ENCODE measurements at regions not wholly inside any gene's neighbourhood (a gene's known extent, or its start where the extent isn't known, plus 50 kb on each side); places are given as distances from the start of the nearest gene placed in this dataset.
"Not testable (repeated sequence)": the region's sequence is repeated elsewhere in the genome, so short reads cannot be mapped to it uniquely, and the experiment has no call there.

DNA sequence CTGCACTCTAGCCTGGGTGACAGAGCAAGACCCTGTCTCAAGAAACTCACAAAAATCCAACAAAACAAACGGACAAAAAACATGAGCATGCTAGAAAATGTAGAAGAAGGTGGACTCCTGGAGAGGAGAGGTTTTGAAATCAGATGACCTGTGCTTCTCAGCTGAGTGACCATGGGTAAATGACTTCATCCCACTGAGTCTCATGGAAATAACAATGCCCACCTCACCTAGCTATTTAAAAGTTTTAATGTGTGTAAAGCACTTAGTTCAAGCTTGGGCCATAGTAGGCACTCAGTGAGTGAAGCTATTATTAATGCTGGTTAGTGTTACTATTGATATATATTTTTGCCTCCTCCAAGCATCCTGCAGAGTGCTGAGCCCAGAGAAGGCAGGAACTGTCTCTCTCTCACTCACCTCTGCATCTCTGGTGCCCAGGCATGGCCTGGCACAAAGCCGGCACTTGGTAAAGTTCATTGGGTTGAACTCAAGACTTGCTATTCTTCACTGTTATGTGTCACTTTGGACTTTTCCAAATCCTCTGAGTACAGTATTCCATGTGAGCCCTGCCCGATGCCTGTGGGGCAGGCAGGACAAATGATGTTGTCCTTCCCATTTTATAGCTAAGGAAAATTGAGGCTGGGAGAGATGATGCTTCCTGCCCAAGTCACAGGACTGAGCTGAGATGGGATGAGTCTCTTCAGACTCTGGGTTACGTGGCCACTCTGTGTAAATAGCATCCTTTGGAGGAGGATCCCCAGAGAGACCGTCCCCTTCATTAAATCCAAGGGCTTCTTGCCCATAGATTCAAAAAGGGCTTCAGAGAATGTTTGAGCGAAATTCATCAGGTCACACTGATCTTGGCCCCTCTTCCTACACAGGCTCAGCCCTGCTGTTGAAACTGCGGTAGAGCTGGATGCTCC lies 81.4 kb upstream of the EMX2 start:
- Histone ChIP-seq H3K27me3 (ENCODE audit: control insufficient read depth in 2 of 2, insufficient read depth in 2 of 2, low read length in 2 of 2) (no peaks in the 10 kb centered on the region), H3K27ac (ENCODE audit: low read depth in 2 of 2, low read length in 2 of 2) (peak overlapping the region in 1 of 2 donors; percentile 28)

DNA sequence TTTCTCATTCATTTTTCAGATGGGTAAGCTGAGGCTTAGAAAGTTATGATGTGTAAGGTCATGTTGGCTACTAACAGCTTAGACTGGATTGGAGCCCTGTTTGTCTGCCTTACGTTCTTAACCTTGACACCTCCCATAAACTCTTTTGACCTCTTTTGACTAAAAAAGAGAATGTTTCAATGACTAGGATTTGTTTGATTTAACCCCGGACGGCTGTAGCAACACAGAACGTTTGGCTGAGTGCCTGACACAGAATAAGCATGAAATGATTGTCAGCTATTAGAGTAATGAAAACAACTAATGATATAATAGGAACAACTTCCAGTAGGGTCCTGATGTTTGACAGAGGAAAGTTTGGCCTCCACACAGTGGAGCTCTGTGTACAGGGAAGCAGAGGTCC lies 83.3 kb upstream of the PDZD8 start:
- Histone ChIP-seq H3K36me3 (ENCODE audit: control insufficient read depth in 2 of 2, insufficient read depth in 2 of 2, low read length in 2 of 2) (no peaks in the 10 kb centered on the region), H3K9me3 (ENCODE audit: control insufficient read depth in 2 of 2, low read length in 2 of 2) (peaks cover 0 to 4% of the 10 kb centered on the region in 2 donors), H3K27ac (ENCODE audit: low read depth in 2 of 2, low read length in 2 of 2) (no peak overlapping the region), H3K4me3 (ENCODE audit: low read length in 2 of 2) (no peak overlapping the region), H3K4me1 (ENCODE audit: control insufficient read depth in 2 of 2, insufficient read depth in 2 of 2, low read length in 2 of 2) (peaks cover 0 to 2% of the 10 kb centered on the region in 2 donors), H3K9ac (ENCODE audit: low read depth in 1 of 2, low read length in 2 of 2) (no peak overlapping the region), H3K27me3 (ENCODE audit: control insufficient read depth in 2 of 2, insufficient read depth in 2 of 2, low read length in 2 of 2) (no peaks in the 10 kb centered on the region)

More for the DNA sequence above, 81.4 kb upstream of the EMX2 start:
- Histone ChIP-seq H3K4me3 (ENCODE audit: low read length in 2 of 2) (no peak overlapping the region), H3K9ac (ENCODE audit: low read depth in 1 of 2, low read length in 2 of 2) (no peak overlapping the region), H3K4me1 (ENCODE audit: control insufficient read depth in 2 of 2, insufficient read depth in 2 of 2, low read length in 2 of 2) (peaks cover 0 to 2% of the 10 kb centered on the region in 2 donors), H3K36me3 (ENCODE audit: control insufficient read depth in 2 of 2, insufficient read depth in 2 of 2, low read length in 2 of 2) (no peaks in the 10 kb centered on the region), H3K9me3 (ENCODE audit: control insufficient read depth in 2 of 2, low read length in 2 of 2) (peaks cover 0 to 4% of the 10 kb centered on the region in 2 donors)

DNA sequence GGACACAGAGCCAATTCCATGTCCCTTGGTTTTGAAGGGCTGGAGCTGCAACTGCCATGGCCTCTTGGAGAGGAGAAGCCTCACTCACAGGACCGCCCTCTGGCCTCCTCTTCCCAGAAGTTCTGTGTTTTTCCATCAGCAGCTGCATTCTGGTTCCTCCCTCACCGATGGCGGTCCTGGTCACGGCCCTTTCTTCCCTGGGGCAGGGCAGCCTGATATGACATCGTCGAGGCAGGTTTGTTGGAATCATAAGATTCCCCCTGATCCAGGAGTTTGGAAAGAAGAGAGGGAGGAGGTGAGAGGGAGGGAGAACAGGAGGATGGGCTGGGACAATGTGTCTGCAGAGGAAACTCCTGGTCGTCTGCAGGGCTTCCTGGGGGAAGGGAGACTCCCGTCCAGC lies 82.7 kb upstream of the PDZD8 start:
- peaks cover 0 to 2% of the 10 kb centered on the region in 2 donors for H3K4me1 ChIP-seq (ENCODE audit: control insufficient read depth in 2 of 2, insufficient read depth in 2 of 2, low read length in 2 of 2)
- H3K9ac ChIP-seq (ENCODE audit: low read depth in 1 of 2, low read length in 2 of 2), result no peak overlapping the region
- no peak overlapping the region for H3K27ac ChIP-seq (ENCODE audit: low read depth in 2 of 2, low read length in 2 of 2)
- H3K4me3 ChIP-seq (ENCODE audit: low read length in 2 of 2), result no peak overlapping the region
- no peaks in the 10 kb centered on the region for H3K9me3 ChIP-seq (ENCODE audit: control insufficient read depth in 2 of 2, low read length in 2 of 2)
- no peaks in the 10 kb centered on the region for H3K36me3 ChIP-seq (ENCODE audit: control insufficient read depth in 2 of 2, insufficient read depth in 2 of 2, low read length in 2 of 2)
- no peaks in the 10 kb centered on the region for H3K27me3 ChIP-seq (ENCODE audit: control insufficient read depth in 2 of 2, insufficient read depth in 2 of 2, low read length in 2 of 2)

DNA sequence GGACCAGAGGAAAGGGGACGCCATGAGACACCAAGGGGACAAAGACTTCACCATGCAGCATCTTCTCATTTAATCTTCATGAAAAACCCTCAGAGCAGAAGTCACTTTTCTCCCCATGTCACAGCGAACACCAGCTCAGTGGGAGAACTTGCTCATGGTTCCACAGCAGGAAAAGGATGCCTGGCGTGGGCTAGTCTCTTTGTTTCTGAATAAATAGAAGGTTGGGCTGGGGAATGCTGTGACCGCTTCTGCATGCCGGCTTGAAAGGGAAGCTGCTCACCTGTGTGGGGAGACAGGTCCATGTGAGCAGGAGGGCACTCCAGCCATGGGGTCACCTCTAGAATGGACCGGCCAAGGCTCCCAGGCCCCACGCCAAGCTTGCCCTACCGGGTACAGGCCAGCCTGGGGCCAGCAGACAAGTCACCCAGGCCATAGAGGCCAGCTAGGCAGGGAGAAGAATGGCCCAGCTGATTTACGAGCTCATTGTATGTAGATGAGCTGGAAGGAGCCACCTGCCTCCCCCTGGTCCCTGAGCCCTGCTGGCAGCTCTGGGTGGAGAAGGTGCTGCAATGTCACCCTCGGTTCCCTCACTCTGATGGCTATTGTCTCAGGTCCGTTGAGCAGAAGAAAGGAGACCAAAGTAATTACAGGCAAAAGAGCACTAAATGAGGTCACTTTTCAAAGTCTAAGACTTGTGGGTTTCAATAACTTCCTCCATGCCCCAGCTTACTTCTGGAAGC lies 82.0 kb upstream of the PDZD8 start:
- Histone ChIP-seq H3K27ac (ENCODE audit: low read depth in 2 of 2, low read length in 2 of 2) (no peak overlapping the region), H3K9me3 (ENCODE audit: control insufficient read depth in 2 of 2, low read length in 2 of 2) (no peaks in the 10 kb centered on the region)

DNA sequence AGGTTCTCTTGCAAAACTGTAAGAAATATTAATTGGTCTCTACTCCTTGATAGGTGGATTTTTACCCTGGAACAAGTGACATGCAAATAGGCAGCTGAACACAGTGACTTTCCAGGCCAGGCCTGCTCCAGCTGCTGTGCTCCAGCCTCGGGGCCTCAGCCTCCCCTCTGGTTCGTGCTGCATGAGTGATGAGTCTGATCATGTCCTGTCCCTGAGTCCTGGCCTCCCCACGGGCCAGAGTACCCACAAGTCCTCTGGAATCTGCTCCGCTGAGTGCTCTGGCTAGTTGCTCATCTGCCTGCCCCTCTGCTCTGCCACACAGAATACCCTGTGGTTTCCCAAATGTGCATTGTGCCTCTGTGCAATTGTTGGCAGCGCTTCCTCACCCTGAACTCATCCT lies 80.1 kb upstream of the PDZD8 start:
- H3K27me3 ChIP-seq (ENCODE audit: control insufficient read depth in 2 of 2, insufficient read depth in 2 of 2, low read length in 2 of 2), result no peaks in the 10 kb centered on the region
- H3K4me3 ChIP-seq (ENCODE audit: low read length in 2 of 2), result no peak overlapping the region
- H3K4me1 ChIP-seq (ENCODE audit: control insufficient read depth in 2 of 2, insufficient read depth in 2 of 2, low read length in 2 of 2), result no peaks in the 10 kb centered on the region
- H3K27ac ChIP-seq (ENCODE audit: low read depth in 2 of 2, low read length in 2 of 2), result no peak overlapping the region
- no peaks in the 10 kb centered on the region for H3K36me3 ChIP-seq (ENCODE audit: control insufficient read depth in 2 of 2, insufficient read depth in 2 of 2, low read length in 2 of 2)
- H3K9ac ChIP-seq (ENCODE audit: low read depth in 1 of 2, low read length in 2 of 2), result no peak overlapping the region
- no peaks in the 10 kb centered on the region for H3K9me3 ChIP-seq (ENCODE audit: control insufficient read depth in 2 of 2, low read length in 2 of 2)

More for the DNA sequence above, 82.0 kb upstream of the PDZD8 start:
- Histone ChIP-seq H3K4me1 (ENCODE audit: control insufficient read depth in 2 of 2, insufficient read depth in 2 of 2, low read length in 2 of 2) (peaks cover 0 to 2% of the 10 kb centered on the region in 2 donors), H3K4me3 (ENCODE audit: low read length in 2 of 2) (no peak overlapping the region), H3K36me3 (ENCODE audit: control insufficient read depth in 2 of 2, insufficient read depth in 2 of 2, low read length in 2 of 2) (no peaks in the 10 kb centered on the region), H3K27me3 (ENCODE audit: control insufficient read depth in 2 of 2, insufficient read depth in 2 of 2, low read length in 2 of 2) (no peaks in the 10 kb centered on the region), H3K9ac (ENCODE audit: low read depth in 1 of 2, low read length in 2 of 2) (no peak overlapping the region)

DNA sequence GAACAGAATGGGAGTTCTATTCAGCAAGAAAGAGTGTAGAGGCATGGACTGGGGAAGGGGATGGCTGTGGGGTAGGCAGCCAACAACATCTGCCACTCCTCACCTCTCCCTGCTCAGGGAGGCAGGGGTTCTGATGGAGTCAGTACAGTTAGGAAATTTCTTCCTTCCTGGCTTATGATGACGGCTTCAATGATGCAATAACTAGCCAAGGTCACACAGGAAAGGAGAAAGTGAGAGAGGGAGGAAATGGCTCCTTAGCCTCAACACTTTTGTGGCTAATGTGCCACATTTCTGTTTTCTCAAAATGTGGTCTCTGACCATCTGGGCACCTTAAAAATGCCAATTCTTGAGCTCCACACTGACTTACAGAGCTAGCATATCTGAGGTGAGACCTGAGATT lies 79.3 kb upstream of the PDZD8 start:
- H3K27me3 ChIP-seq (ENCODE audit: control insufficient read depth in 2 of 2, insufficient read depth in 2 of 2, low read length in 2 of 2), result no peaks in the 10 kb centered on the region
- H3K4me3 ChIP-seq (ENCODE audit: low read length in 2 of 2), result no peak overlapping the region
- no peak overlapping the region for H3K9ac ChIP-seq (ENCODE audit: low read depth in 1 of 2, low read length in 2 of 2)
- no peaks in the 10 kb centered on the region for H3K36me3 ChIP-seq (ENCODE audit: control insufficient read depth in 2 of 2, insufficient read depth in 2 of 2, low read length in 2 of 2)
- H3K27ac ChIP-seq (ENCODE audit: low read depth in 2 of 2, low read length in 2 of 2), result no peak overlapping the region
- no peaks in the 10 kb centered on the region for H3K9me3 ChIP-seq (ENCODE audit: control insufficient read depth in 2 of 2, low read length in 2 of 2)
- no peaks in the 10 kb centered on the region for H3K4me1 ChIP-seq (ENCODE audit: control insufficient read depth in 2 of 2, insufficient read depth in 2 of 2, low read length in 2 of 2)

DNA sequence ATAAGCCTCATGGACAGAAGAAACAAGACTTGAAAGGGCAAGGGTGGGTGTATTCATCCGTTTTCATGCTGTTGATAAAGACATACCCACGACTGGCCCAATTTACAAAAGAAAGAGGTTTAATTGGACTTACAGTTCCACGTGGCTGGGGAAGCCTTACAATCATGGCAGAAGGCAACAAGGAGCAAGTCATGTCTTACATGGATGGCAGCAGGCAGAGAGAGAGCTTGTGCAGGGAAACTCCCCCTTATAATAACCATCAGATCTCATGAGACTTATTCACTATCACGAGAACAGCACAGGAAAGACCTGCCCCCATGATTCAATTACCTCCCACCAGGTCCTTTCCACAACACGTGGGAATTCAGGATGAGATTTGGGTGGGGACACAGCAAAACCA lies 78.2 kb upstream of the PDZD8 start:
- not testable (repeated sequence) for H3K27me3 ChIP-seq (ENCODE audit: control insufficient read depth in 2 of 2, insufficient read depth in 2 of 2, low read length in 2 of 2); H3K9me3 ChIP-seq (ENCODE audit: control insufficient read depth in 2 of 2, low read length in 2 of 2); H3K4me1 ChIP-seq (ENCODE audit: control insufficient read depth in 2 of 2, insufficient read depth in 2 of 2, low read length in 2 of 2); H3K9ac ChIP-seq (ENCODE audit: low read depth in 1 of 2, low read length in 2 of 2); H3K27ac ChIP-seq (ENCODE audit: low read depth in 2 of 2, low read length in 2 of 2); H3K4me3 ChIP-seq (ENCODE audit: low read length in 2 of 2); H3K36me3 ChIP-seq (ENCODE audit: control insufficient read depth in 2 of 2, insufficient read depth in 2 of 2, low read length in 2 of 2)

DNA sequence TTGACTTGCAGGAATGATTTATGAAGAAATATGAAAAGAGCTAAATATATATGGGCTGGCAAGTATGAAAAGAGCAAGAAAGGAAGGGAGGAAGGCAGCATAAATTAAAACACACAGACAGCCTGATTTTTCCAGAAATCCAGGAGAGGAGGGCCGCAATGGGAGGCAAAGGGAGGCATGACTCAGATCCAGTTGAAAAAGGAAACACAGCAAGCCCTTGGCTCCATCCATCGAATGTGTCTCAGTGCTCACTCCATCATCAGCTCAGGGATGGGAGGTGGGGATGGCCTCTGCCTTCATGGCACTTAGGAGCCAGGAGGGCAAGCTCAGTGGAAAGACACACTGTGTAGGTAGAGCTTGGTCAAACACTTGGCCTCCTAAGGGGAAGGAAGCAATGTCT lies 75.7 kb upstream of the PDZD8 start:
- no peak overlapping the region for H3K27ac ChIP-seq (ENCODE audit: low read depth in 2 of 2, low read length in 2 of 2)
- H3K4me3 ChIP-seq (ENCODE audit: low read length in 2 of 2), result no peak overlapping the region

DNA sequence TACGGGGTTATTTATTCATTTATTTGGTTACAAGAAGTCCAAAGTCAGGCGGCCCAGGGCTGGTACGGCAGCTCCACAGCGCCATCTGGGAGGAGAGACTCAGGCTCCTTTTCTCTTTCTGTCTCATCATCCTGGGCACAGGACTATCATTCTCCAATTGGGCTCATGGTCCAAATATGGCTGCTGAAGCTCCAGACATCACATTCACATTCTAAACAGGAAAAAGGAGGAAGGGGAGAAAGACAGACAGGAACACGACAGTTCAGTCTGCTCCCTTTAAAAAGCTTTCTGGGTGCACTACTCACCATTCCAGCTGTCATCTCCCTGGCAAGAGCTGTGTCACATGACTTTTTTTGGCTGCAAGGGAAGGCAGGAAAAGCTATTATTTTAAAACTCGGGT lies 74.4 kb upstream of the PDZD8 start:
- H3K27ac ChIP-seq (ENCODE audit: low read depth in 2 of 2, low read length in 2 of 2), result no peak overlapping the region

More for the DNA sequence above, 75.7 kb upstream of the PDZD8 start:
- Histone ChIP-seq H3K9ac (ENCODE audit: low read depth in 1 of 2, low read length in 2 of 2) (no peak overlapping the region), H3K9me3 (ENCODE audit: control insufficient read depth in 2 of 2, low read length in 2 of 2) (no peaks in the 10 kb centered on the region), H3K36me3 (ENCODE audit: control insufficient read depth in 2 of 2, insufficient read depth in 2 of 2, low read length in 2 of 2) (no peaks in the 10 kb centered on the region), H3K4me1 (ENCODE audit: control insufficient read depth in 2 of 2, insufficient read depth in 2 of 2, low read length in 2 of 2) (no peaks in the 10 kb centered on the region), H3K27me3 (ENCODE audit: control insufficient read depth in 2 of 2, insufficient read depth in 2 of 2, low read length in 2 of 2) (no peaks in the 10 kb centered on the region)

DNA sequence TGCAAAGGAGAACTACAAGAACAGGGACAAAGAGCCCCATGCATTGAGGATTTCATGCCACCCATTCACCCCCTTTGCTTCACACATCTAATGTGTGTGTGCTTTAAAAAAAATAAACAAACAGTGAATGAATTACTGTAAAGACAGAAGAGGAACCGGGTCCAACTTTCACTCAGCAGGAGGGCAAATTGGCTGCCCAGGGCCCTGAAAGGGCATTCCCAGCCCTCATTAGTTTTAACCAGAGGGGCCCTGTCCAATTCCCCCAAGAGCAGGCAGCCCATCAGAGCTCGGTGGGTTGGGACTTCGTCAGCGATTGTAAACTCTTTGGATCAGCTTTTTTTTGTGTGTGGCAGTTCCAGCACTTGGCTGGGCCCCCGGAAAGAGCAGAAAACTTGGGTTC lies 73.6 kb upstream of the PDZD8 start:
- H3K4me3 ChIP-seq (ENCODE audit: low read length in 2 of 2), result no peak overlapping the region
- no peak overlapping the region for H3K9ac ChIP-seq (ENCODE audit: low read depth in 1 of 2, low read length in 2 of 2)
- no peaks in the 10 kb centered on the region for H3K4me1 ChIP-seq (ENCODE audit: control insufficient read depth in 2 of 2, insufficient read depth in 2 of 2, low read length in 2 of 2)
- H3K27me3 ChIP-seq (ENCODE audit: control insufficient read depth in 2 of 2, insufficient read depth in 2 of 2, low read length in 2 of 2), result no peaks in the 10 kb centered on the region
- no peak overlapping the region for H3K27ac ChIP-seq (ENCODE audit: low read depth in 2 of 2, low read length in 2 of 2)
- no peaks in the 10 kb centered on the region for H3K36me3 ChIP-seq (ENCODE audit: control insufficient read depth in 2 of 2, insufficient read depth in 2 of 2, low read length in 2 of 2)
- H3K9me3 ChIP-seq (ENCODE audit: control insufficient read depth in 2 of 2, low read length in 2 of 2), result no peaks in the 10 kb centered on the region

More for the DNA sequence above, 74.4 kb upstream of the PDZD8 start:
- Histone ChIP-seq H3K4me3 (ENCODE audit: low read length in 2 of 2) (no peak overlapping the region), H3K9ac (ENCODE audit: low read depth in 1 of 2, low read length in 2 of 2) (no peak overlapping the region), H3K27me3 (ENCODE audit: control insufficient read depth in 2 of 2, insufficient read depth in 2 of 2, low read length in 2 of 2) (no peaks in the 10 kb centered on the region), H3K36me3 (ENCODE audit: control insufficient read depth in 2 of 2, insufficient read depth in 2 of 2, low read length in 2 of 2) (no peaks in the 10 kb centered on the region), H3K9me3 (ENCODE audit: control insufficient read depth in 2 of 2, low read length in 2 of 2) (no peaks in the 10 kb centered on the region), H3K4me1 (ENCODE audit: control insufficient read depth in 2 of 2, insufficient read depth in 2 of 2, low read length in 2 of 2) (no peaks in the 10 kb centered on the region)

Data from mucosa of rectum (tissue), 2 donors.